AG10803 (cell line): ENCODE measurements at regions not wholly inside any gene's neighbourhood (a gene's known extent, or its start where the extent isn't known, plus 50 kb on each side); places are given as distances from the start of the nearest gene placed in this dataset.
"Not testable (repeated sequence)": the region's sequence is repeated elsewhere in the genome, so short reads cannot be mapped to it uniquely, and the experiment has no call there.

Experiments
- DNase-seq: peaks from one replicate; pipeline ENCODE4 v3.0.0; 2010; ENCODE audit warnings: low read depth
- H3K4me3 ChIP-seq: 2 replicates; pipeline ENCODE4 v1.5.1; 2011; ENCODE audit warnings: mild to moderate bottlenecking, low read length, control low read depth
- TF ChIP-seq, protein P1 (sequence below): conservative IDR thresholded peaks from 2 replicates; pipeline ENCODE4 v1.5.1; 2011; ENCODE audit warnings: mild to moderate bottlenecking, low read length, control low read depth, inconsistent platforms

DNA sequence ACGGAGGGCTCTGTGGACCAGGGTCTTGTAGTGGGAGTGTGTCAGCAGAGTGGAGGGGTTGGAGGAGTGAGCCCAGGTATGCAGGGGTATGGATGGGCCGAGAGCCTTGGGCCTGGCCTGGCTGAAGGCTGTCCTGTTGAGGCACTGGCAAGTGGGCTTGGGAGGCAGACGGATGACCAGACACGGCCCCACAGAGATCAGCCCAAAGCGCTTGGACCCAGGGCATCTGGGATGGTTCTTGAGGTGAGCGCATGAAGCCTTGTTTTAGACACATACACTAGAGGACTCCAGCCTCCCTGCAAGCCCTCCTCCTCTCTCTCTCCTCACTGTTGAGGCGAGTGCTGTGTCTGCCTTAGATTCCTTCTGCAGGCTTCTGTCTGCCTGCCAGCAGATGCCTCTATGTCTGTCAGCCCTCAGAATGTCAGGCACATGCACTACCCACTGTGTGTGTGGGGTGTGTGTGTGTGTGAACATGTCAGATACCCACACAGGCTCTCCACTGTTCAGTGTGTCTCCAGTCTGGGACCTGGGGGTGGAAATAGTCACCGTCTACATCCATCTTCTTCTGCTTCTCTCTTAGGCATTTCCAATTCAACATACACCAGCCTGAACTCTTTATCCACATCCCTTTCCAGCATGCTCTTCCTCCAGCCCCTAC, 218.0 kb upstream of the PLGLB1 start:
- DNase-seq = peak; percentile 31
- not testable (repeated sequence) for H3K4me3 ChIP-seq
- TF ChIP-seq, protein P1, sequence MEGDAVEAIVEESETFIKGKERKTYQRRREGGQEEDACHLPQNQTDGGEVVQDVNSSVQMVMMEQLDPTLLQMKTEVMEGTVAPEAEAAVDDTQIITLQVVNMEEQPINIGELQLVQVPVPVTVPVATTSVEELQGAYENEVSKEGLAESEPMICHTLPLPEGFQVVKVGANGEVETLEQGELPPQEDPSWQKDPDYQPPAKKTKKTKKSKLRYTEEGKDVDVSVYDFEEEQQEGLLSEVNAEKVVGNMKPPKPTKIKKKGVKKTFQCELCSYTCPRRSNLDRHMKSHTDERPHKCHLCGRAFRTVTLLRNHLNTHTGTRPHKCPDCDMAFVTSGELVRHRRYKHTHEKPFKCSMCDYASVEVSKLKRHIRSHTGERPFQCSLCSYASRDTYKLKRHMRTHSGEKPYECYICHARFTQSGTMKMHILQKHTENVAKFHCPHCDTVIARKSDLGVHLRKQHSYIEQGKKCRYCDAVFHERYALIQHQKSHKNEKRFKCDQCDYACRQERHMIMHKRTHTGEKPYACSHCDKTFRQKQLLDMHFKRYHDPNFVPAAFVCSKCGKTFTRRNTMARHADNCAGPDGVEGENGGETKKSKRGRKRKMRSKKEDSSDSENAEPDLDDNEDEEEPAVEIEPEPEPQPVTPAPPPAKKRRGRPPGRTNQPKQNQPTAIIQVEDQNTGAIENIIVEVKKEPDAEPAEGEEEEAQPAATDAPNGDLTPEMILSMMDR = peak; percentile 33

DNA sequence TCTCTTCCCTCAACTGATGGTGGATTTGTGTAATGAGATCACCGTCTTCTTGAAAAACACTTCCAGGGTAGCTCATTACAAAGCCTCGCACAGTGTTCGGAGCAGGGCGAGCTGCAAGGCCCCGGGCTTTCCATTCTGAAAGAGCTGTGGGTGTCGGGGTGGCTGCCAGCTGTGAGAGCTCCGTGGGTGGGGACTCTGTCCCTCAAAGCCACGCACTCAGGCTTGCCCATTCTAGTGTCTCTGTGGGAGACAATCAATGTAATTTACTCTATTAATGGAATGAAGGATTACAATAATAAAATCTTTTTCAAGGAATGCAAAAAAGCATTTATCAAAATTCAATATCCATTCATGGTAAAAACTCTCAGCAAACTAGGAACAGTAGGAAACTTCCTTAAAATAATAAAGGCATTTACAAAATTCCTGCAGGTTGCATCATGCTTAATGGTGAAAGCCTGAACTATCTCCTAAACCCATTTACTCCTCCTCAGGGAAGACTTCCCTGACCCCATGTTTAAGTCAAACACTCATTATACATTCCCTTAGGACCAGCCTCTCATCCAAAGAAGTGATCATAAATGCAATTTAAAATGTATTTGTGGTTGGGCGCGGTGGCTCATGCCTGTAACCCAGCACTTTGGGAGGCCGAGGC, 224.5 kb upstream of the PLGLB1 start:
- peak; percentile 0 for DNase-seq
- not testable (repeated sequence) for H3K4me3 ChIP-seq

DNA sequence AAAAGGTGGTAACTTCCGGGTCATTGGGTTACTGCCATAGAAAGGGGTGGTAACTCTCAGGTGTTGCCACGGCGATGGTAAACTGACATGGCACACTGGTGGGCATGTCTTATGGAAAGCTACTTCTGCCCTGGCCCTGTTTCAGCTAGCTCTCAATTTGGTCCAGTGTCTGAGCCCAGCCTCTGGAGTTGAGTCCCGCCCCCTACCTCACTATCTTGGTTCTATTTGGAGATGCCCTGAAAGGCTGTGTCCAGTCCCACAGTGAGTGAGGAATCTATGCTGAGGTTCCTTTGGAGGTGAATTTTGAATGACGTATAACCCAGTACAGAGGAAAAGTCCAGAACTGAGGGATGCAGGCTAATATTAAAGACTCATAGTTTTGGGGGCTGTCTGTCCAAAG, 230.4 kb upstream of the PLGLB1 start:
- not testable (repeated sequence) for DNase-seq, H3K4me3 ChIP-seq

DNA sequence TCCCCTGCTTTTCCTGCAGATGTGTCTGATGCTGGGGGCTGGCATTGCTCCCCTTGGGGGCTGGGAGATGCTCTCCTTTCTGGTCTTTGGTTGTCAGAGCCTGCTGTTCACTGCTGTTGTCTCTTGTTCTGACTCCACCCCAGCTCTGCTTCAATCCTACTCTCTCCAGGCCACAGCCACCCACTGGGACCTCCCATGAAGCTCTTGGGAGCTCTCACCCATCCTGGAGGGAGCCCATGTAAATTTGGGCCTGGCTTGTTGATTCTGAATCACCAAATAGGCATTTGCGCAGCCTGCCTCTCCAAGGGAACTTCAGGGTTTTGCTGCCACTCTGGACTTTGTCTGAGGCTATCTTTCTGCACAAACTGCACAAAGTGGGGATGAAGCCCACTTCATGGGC, 232.9 kb upstream of the PLGLB1 start:
- not testable (repeated sequence) for H3K4me3 ChIP-seq, DNase-seq

DNA sequence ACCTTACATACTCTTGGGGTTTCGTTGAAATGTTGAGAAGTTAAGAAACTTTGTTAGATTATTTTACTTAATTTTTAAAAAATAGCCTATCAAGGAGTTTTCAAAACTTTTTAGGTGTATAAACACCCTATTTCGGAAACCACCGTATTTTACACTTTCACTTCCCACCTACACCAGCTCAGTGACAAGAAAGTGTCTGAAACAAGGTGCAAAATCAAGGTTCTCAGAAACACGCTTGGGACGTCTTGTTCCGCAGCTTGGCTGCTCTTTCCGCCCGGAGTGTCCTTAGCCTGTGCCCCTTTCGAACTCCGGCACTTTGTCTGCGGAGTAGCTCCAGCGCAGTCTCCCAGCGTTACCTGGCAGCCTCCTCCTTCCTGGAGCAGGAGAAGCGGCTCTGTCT, 233.8 kb upstream of the PLGLB1 start:
- not testable (repeated sequence) for H3K4me3 ChIP-seq, DNase-seq

DNA sequence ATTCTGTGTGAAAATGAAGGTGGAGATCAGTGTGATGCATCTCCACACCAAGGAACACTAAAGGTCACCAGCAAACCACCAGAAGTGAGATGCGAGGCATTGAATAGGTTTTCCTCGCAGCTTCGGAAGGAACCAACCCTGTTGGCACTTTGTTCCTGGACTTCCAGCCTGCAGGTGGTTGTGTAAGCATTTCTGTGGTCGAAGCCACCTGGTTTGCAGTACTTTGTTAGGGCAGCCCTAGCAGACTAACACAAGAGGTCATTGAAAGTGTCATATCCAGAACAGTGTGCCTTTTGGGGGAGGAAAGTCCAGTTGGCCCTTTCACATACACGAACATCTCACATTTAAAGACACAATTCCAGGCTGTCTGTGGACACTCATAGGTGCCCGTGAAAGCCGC, 237.2 kb upstream of the PLGLB1 start:
- not testable (repeated sequence) for DNase-seq, H3K4me3 ChIP-seq

DNA sequence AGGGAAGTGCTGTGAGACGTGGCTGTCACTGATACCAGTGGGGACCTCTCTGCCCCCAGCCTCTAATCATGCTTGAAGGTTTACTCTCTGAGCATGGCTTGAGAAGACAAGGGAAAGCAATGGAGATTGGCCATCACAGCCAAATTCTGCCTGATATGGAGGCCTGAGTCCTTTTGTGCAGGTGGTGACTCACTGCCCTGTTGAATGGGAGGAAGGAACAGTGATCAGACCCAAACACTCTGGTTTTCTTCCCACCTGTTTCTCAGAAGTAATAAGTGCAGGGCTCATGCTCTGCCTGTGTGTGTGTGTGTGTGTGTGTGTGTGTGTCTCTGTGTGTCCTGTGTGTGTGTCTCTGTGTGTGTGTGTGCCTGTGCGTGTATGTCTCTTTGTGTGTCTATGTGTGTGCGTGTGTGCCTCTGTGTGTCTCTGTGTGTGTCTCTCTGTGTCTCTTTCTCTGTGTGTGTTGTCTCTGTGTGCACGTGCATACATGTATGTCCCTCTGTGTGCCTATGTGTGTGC, 240.6 kb upstream of the PLGLB1 start:
- DNase-seq, H3K4me3 ChIP-seq: not testable (repeated sequence)

DNA sequence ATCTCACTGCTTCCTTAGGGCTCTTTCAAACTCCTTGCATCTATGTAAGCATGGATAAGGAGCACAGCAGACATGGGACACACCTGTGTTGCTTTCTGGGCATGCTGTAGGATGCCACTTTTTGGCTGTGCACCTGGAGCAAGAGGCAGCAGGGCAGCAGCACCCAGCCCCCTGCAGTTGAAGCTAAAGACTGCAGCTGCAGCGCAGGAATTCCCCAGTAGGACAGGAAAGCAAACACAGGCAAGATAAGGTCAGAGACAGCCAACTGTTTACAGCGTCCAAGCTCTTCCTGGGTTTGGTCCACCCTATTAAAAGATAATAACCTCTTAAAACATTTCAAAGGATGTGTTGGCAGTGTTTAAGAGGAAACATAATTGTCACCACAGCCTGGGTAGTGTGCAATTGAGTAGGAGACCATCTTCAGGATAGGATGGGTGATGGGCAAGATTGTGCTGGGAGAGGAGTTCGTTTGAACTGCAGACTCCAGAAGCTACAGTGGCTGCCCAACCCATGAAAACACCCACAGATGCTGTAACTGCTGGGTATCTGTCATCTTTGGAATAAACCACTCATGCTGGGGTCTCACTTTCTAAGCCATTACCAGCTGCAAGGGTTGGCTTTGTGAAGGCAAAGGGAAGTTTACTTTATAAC, 242.3 kb upstream of the PLGLB1 start:
- not testable (repeated sequence) for DNase-seq, H3K4me3 ChIP-seq

DNA sequence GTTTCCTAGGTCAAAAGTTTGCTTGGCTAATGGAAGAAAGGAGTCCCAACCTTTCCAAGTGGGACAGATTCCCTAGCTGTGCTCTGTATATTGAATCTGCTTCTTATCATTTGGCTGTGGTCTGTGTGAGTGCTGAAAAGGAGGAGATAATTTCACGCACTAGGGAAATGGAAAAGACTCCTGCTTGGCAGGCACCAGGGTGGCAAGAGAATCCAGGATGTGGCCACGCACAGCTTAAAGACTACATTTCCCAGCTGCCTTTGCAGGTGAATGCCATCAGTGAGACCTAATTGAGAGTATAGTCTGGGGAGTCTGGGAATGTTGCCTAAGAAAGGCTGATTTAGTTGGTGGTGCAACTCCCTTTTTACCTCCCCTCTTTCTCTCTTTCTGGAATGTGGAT, 253.5 kb upstream of the PLGLB1 start:
- DNase-seq, H3K4me3 ChIP-seq: not testable (repeated sequence)

DNA sequence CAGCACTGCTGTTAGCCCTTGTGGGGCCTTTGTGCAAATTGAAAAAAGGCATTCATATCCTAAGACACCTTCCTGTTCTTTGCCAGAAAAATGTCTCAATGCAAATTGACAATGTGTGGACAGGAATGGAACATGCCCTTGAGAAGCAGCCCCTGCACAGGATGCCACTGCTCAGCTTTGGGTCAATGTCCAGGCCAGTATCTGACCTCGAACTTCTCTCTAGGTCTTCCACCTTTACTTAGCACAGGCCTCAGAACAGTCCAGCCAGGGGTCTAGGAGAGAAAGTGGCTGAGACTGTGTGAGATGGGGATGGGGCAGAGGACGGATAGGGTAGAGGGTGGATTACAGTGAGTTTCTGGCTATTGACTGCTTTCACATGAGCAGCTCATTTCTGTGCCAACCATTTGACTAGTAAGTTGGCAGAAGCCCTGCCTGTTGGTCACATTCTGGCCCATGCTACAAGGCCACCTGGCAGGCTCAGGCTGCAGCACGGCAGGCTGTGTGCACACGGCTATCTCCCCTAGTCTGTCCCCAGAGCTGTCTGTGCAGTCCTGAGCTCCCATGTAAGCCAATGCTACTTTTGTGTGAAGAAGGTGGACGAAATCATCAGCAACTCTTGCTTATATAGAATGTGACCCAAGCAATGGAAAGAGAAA, 254.5 kb upstream of the PLGLB1 start:
- not testable (repeated sequence) for H3K4me3 ChIP-seq, DNase-seq

DNA sequence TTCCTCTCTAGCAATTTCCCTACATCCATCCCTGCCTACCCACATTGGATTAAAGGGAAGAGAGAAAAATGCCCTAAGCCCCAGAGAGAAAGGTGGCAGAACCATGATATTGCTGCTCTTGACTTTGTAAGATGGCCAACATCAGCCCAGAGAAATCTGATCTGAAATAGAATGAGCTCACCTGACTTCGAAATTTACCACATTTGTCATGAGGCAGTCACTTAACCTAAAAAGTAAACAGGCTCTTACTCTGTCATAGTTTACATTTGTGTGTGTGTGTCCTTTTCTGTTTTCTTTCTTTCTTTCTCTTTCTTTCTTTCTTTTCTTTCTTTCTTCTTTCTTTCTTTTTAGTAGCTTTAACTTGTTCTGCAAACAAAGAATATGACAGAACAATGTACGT, 255.0 kb upstream of the PLGLB1 start:
- H3K4me3 ChIP-seq, DNase-seq: not testable (repeated sequence)

DNA sequence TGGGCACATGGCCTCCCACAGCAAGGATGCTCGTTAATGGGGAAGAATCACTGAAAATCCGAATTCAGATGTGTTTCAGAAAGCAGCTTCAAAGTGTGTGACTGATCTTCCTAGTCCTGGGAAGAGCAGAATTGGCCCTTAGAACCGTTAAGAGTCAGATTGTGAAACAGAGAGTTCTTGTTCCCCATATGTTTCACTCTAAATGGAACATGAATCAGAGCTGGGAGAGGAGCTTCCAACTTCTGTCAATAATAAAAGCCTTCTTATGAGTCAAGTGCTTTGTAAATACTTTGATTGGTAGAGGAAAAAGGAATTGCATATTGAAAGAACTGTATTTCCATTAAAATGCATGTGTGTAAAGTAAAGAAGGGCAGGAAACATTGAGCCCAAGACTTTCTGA, 256.1 kb upstream of the PLGLB1 start:
- not testable (repeated sequence) for DNase-seq, H3K4me3 ChIP-seq

DNA sequence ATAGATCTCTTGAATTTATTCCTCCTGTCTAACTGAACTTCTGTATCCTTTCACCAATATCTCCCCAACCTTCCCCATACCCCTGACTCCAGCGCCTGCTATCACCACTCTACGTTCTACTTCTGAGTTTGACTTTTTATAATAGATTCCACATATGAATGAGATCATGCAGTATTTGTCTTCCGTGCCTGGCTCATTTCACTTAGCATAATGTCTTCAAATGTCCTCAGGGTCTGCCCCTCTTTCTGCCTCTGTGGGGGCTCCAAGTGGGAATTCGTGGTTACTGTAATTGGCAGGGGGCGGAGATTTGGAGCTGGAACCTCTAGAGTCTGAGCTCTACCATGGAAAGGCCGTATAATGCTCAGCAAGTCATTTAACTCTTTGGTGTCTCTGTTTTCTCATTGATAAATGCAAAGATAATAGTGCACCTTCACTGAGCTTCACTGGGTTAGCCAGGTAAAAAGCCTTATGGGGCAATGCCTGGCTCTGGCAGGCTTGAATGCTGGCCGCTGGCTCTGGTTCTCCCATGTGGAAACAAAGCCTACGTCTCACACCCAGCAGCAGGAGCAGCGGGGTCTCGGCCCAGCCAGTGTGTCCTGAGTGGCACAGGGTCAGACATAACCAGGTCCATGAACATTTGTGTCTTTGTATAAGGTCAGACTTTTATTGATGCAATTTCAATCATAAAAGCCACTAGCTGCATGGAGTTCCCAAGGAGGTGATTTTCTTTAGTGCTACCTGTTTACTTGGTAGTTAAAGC, 259.1 kb upstream of the PLGLB1 start:
- not testable (repeated sequence) for H3K4me3 ChIP-seq, DNase-seq

DNA sequence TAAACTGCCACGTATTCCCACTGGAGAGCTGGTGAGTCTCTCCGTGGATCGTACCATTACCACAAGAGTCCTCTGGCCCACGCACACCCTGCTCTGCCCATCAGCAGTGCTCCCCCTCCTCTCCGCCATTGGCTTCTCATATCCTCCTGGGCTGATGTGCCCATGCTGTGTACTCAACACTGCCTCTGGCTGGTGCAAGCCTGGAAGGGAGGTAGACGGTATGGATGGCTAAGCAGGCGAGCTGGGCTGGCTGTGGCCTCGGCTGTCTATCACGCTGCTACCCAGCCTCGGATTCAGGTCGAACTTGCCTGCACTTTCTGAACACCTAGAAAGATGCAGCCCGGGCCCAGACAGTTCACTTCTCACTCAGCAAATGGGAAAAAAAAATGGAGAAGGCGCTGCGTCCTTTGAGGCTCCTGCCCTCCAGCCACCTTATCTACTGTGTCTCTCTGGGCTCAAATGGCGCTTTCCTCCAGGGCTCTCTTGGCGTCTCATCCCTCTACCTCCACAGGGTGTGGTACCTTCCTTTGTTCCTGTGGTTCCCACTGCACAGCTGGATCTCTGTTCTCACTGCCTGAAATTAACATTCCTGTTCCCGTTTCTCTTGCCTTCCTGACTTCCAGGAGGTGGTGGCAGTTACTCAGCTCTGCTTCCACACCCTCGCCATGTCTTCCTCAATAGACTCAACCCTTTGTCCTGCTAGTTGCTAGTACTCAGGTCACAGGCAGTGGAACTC, 262.3 kb upstream of the PLGLB1 start:
- DNase-seq = not testable (repeated sequence)

DNA sequence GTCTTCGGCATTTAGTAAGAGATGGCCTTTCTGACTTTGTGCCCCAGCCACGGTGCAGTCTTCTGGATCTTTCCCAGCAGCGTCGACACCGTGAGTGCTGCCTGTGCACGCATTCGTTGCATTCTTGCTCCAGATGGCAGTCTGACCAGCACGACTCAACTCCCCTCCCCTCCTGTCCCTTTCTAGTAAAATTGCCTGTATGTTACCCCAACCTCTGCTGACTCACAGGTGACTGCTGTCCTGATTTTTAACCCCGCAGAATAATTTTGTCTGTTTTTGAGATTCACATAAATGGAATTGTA, 262.8 kb upstream of the PLGLB1 start:
- H3K4me3 ChIP-seq, DNase-seq: not testable (repeated sequence)

More for the DNA sequence above, 262.3 kb upstream of the PLGLB1 start:
- H3K4me3 ChIP-seq = not testable (repeated sequence)

DNA sequence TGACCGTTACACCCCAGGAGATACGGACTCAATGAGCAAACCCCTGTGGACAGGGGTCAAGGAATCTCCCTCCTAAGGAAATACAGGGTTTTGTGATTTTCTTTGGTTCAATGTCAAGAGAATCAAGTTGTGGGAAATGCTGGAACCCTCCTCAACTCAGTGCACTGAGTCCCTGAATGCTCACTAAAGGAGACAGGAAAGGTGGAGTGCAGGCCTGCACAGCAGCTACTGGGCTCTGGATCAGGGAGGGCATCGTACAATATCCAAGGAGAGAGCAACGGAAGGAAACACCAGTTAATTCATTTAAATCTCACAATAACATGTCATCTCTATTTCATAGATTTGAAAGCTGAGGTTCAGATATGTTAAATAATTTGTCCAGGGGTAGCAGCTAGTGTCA, 263.5 kb upstream of the PLGLB1 start:
- H3K4me3 ChIP-seq, DNase-seq: not testable (repeated sequence)

DNA sequence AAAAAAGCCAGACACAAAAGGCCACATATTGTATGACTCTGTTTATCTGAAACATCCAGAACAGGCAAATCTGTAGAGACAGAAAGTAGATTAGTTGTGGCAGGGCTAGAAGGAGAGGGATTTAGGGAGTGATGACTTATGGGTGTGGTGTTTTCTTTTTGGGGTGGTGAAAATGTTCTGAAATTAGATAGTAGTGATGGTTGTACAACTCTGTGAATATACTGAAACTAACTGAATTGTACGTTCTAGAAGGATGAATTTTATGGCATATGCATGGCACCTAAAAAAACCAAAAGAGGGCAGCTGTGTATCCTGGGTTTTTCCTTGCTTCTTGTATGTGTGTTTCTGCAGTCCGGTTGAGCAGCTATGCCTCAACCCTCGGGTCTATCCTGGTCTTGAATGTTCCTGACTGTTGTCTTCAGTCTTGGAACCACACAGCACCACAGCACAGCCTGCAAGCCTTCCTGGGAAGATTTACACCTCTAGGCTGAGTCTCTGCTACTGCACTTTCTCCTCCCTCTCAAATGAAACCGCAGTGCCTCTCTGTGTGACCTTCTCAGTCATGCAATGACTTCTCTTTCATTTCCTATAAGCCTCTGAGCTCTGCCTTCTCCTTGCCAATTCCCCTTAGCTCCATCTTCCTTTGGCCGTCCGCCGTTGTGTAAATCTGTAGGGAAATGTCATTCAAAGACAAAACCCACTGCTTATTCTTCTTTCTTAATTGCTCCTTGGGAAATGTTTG, 269.1 kb upstream of the PLGLB1 start:
- DNase-seq = peak; percentile 24
- H3K4me3 ChIP-seq = not testable (repeated sequence)
